ENCODE measurements at regions not wholly inside any gene's neighbourhood (a gene's known extent, or its start where the extent isn't known, plus 50 kb on each side); places are given as distances from the start of the nearest gene placed in this dataset.

DNA sequence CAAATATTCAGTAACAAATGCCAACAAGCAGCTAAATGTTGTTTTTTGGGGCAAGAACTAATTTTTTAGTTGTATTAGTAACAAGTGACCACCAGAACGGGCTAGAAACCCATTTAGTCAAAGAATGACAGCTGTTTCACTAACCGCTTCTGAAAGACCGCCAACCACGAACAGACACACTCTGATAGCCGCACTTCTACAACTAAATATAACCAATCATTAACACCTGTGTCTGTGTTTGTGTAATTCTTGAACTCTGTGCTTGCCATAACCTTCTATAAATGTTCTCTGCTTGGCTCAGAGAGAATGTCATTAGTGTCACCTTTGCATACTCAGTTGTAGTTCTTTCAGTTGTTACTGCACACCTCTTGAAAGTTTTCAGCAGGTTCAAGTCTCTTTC, 526.3 kb upstream of the LRRTM1 start:
- Histone ChIP-seq H3K4me3 (ENCODE audit: low read length) (peak overlapping the region; percentile 38), H3K4me2 (ENCODE audit: low read length) (peak overlapping the region; percentile 50), H3F3A (ENCODE audit: control insufficient read depth, insufficient read depth) (no peaks in the 10 kb centered on the region), H4K20me1 (ENCODE audit: control insufficient read depth, insufficient read depth, low read depth, low read length) (no peaks in the 10 kb centered on the region), H3K9me2 (replicated peaks; ENCODE audit: control insufficient read depth, low read length) (no peaks in the 10 kb centered on the region), H3K27ac (ENCODE audit: low read depth, low read length) (peak overlapping the region; percentile 75), H3K9me3 (ENCODE audit: control insufficient read depth, insufficient read depth, low read length) (no peaks in the 10 kb centered on the region), H3K27me3 (ENCODE audit: control insufficient read depth, low read length) (no peaks in the 10 kb centered on the region), H3K36me3 (ENCODE audit: control insufficient read depth, low read length) (no peaks in the 10 kb centered on the region), H3K4me1 (ENCODE audit: control insufficient read depth, low read length) (peaks cover 34% of the 10 kb centered on the region), H3K79me2 (ENCODE audit: control insufficient read depth, low read length) (no peaks in the 10 kb centered on the region)
- TF ChIP-seq, protein P1, sequence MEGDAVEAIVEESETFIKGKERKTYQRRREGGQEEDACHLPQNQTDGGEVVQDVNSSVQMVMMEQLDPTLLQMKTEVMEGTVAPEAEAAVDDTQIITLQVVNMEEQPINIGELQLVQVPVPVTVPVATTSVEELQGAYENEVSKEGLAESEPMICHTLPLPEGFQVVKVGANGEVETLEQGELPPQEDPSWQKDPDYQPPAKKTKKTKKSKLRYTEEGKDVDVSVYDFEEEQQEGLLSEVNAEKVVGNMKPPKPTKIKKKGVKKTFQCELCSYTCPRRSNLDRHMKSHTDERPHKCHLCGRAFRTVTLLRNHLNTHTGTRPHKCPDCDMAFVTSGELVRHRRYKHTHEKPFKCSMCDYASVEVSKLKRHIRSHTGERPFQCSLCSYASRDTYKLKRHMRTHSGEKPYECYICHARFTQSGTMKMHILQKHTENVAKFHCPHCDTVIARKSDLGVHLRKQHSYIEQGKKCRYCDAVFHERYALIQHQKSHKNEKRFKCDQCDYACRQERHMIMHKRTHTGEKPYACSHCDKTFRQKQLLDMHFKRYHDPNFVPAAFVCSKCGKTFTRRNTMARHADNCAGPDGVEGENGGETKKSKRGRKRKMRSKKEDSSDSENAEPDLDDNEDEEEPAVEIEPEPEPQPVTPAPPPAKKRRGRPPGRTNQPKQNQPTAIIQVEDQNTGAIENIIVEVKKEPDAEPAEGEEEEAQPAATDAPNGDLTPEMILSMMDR (IDR thresholded peaks at IDR 0.05; ENCODE audit: low read depth, low read length, poor library complexity, severe bottlenecking): no peak
- no peak for TF ChIP-seq EZH2phosphoT487 (IDR thresholded peaks at IDR 0.05; ENCODE audit: borderline replicate concordance, low read length)

DNA sequence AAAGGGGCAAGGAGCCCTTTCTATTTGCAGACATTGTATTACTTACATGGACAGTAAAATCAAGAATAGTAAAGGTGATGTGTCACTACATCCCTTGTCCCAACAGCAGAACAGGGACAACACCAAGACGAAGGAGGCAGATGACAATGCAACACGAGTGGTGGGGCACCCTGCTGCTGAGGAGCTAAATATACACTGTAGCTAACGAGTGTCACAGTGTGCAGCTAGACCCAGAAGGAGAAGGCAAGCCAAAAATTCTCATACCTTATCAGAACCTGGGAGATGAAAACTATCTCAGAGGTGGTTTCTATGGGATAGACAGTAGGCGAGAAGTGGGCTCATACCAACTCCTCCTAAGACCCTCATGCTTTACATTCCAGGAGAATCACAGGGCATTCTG, 518.4 kb upstream of the LRRTM1 start:
- no peaks in the 10 kb centered on the region for H3K9me2 ChIP-seq (replicated peaks; ENCODE audit: control insufficient read depth, low read length)
- no peaks in the 10 kb centered on the region for H3K27me3 ChIP-seq (ENCODE audit: control insufficient read depth, low read length)
- no peaks in the 10 kb centered on the region for H3K4me1 ChIP-seq (ENCODE audit: control insufficient read depth, low read length)
- no peak overlapping the region for H3K4me2 ChIP-seq (ENCODE audit: low read length)
- 0 out of 2 replicates have a peak, but pooled peaks cover 4% of the 10 kb centered on the region for H3K9me3 ChIP-seq (ENCODE audit: control insufficient read depth, insufficient read depth, low read length)
- H4K20me1 ChIP-seq (ENCODE audit: control insufficient read depth, insufficient read depth, low read depth, low read length): no peaks in the 10 kb centered on the region
- TF ChIP-seq, protein P1 (IDR thresholded peaks at IDR 0.05; ENCODE audit: low read depth, low read length, poor library complexity, severe bottlenecking): no peak
- no peak for TF ChIP-seq EZH2phosphoT487 (IDR thresholded peaks at IDR 0.05; ENCODE audit: borderline replicate concordance, low read length)
- H3K27ac ChIP-seq (ENCODE audit: low read depth, low read length): no peak overlapping the region
- H3K4me3 ChIP-seq (ENCODE audit: low read length): no peak overlapping the region
- no peaks in the 10 kb centered on the region for H3F3A ChIP-seq (ENCODE audit: control insufficient read depth, insufficient read depth)
- H3K79me2 ChIP-seq (ENCODE audit: control insufficient read depth, low read length): no peaks in the 10 kb centered on the region
- no peaks in the 10 kb centered on the region for H3K36me3 ChIP-seq (ENCODE audit: control insufficient read depth, low read length)

DNA sequence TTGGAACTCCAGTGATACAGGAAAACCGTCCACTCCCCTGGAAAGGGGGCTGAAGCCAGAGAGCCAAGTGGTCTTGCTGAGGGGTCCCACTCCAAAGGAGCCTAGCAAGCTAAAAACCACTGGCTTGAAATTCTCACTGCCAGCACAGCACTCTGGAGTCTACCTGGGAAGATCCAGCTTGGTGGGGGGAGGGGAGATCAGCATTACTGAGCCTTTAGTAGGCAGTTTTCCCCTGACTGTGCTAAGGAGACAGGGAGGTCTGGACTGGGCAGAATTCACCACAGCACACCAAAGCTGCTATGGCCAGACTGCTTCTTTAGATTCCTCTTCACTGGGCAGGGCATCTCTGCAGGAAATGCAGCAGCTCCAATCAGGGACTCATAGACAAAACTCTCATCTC, 510.7 kb upstream of the LRRTM1 start:
- Histone ChIP-seq H3K4me2 (ENCODE audit: low read length) (no peak overlapping the region), H3F3A (ENCODE audit: control insufficient read depth, insufficient read depth) (no peaks in the 10 kb centered on the region), H3K9me3 (ENCODE audit: control insufficient read depth, insufficient read depth, low read length) (no peaks in the 10 kb centered on the region), H3K27me3 (ENCODE audit: control insufficient read depth, low read length) (no peaks in the 10 kb centered on the region), H4K20me1 (ENCODE audit: control insufficient read depth, insufficient read depth, low read depth, low read length) (no peaks in the 10 kb centered on the region), H3K9me2 (replicated peaks; ENCODE audit: control insufficient read depth, low read length) (no peaks in the 10 kb centered on the region), H3K4me1 (ENCODE audit: control insufficient read depth, low read length) (no peaks in the 10 kb centered on the region), H3K4me3 (ENCODE audit: low read length) (no peak overlapping the region), H3K36me3 (ENCODE audit: control insufficient read depth, low read length) (no peaks in the 10 kb centered on the region), H3K79me2 (ENCODE audit: control insufficient read depth, low read length) (no peaks in the 10 kb centered on the region), H3K27ac (ENCODE audit: low read depth, low read length) (no peak overlapping the region)
- TF ChIP-seq, protein P1 (IDR thresholded peaks at IDR 0.05; ENCODE audit: low read depth, low read length, poor library complexity, severe bottlenecking): no peak
- TF ChIP-seq EZH2phosphoT487 (IDR thresholded peaks at IDR 0.05; ENCODE audit: borderline replicate concordance, low read length): no peak

Measured in DOHH2 (cell line).